Testis (tissue), 2 donors: ENCODE measurements at regions not wholly inside any gene's neighbourhood (a gene's known extent, or its start where the extent isn't known, plus 50 kb on each side); places are given as distances from the start of the nearest gene placed in this dataset.

Experiments used
- POLR2A ChIP-seq: fragments of 450-650 bp; IDR thresholded peaks from one replicate; pipeline ENCODE4 v1.6.1; 2017; ENCODE audit warnings: antibody characterized with exemption, mild to moderate bottlenecking, moderate library complexity
- TF ChIP-seq, protein P1 (sequence below), 3 experiments: fragments of 450-650 bp in 2 of 3; fragments of 200-600 bp in 1 of 3; sonication (generic) in 1 of 3; IDR thresholded peaks; one replicate each; pipeline ENCODE4 v1.5.1; 2016 to 2019; ENCODE audit warnings: antibody characterized with exemption in 3 of 3, mild to moderate bottlenecking in 2 of 3, moderate library complexity in 1 of 3

GRCh38 chr18:51879329-51879728, 460.7 kb upstream of the DCC start:
- TF ChIP-seq, protein P1, sequence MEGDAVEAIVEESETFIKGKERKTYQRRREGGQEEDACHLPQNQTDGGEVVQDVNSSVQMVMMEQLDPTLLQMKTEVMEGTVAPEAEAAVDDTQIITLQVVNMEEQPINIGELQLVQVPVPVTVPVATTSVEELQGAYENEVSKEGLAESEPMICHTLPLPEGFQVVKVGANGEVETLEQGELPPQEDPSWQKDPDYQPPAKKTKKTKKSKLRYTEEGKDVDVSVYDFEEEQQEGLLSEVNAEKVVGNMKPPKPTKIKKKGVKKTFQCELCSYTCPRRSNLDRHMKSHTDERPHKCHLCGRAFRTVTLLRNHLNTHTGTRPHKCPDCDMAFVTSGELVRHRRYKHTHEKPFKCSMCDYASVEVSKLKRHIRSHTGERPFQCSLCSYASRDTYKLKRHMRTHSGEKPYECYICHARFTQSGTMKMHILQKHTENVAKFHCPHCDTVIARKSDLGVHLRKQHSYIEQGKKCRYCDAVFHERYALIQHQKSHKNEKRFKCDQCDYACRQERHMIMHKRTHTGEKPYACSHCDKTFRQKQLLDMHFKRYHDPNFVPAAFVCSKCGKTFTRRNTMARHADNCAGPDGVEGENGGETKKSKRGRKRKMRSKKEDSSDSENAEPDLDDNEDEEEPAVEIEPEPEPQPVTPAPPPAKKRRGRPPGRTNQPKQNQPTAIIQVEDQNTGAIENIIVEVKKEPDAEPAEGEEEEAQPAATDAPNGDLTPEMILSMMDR (IDR thresholded peaks at IDR 0.05), result no peak
- no peak for TF ChIP-seq POLR2A
